Spleen (tissue), 11 donors: ENCODE measurements at regions not wholly inside any gene's neighbourhood (a gene's known extent, or its start where the extent isn't known, plus 50 kb on each side); places are given as distances from the start of the nearest gene placed in this dataset.

Source experiments
- DNase-seq: peaks from one replicate; pipeline ENCODE4 v3.0.0-alpha.2; 2020
- H3K27ac ChIP-seq, 8 donors: fragments of 200-600 bp; sonication (generic) in 7 of 8; 1 replicate in 4 of 8; 2 replicates in 4 of 8; pipeline versions ENCODE4 v1.5.0 to v1.8.0; 2016 to 2021; ENCODE audit warnings: inconsistent platforms in 4 of 8, mild to moderate bottlenecking in 4 of 8, moderate library complexity in 1 of 8
- H3K27me3 ChIP-seq, 7 donors: fragments of 200-600 bp; sonication (generic) in 6 of 7; replicated peaks in 1 of 7; 1 replicate in 4 of 7; 2 replicates in 3 of 7; pipeline versions ENCODE4 v1.5.0 to v1.8.0; 2016 to 2021; ENCODE audit warnings: inconsistent platforms in 3 of 7, mild to moderate bottlenecking in 1 of 7
- H3K36me3 ChIP-seq, 6 donors: fragments of 200-600 bp; sonication (generic) in 5 of 6; 1 replicate in 4 of 6; 2 replicates in 2 of 6; pipeline versions ENCODE4 v1.5.0 to v1.8.0; 2016 to 2021; ENCODE audit warnings: inconsistent platforms in 2 of 6
- H3K4me1 ChIP-seq, 6 donors: fragments of 200-600 bp; sonication (generic) in 5 of 6; 1 replicate in 3 of 6; 2 replicates in 3 of 6; pipeline versions ENCODE4 v1.5.0 to v1.8.0; 2016 to 2021; ENCODE audit warnings: inconsistent platforms in 3 of 6
- H3K4me3 ChIP-seq, 8 donors: fragments of 200-600 bp; sonication (generic) in 7 of 8; 1 replicate in 4 of 8; 2 replicates in 4 of 8; pipeline versions ENCODE4 v1.5.0 to v1.8.0; 2016 to 2021; ENCODE audit warnings: inconsistent platforms in 4 of 8, mild to moderate bottlenecking in 4 of 8, moderate library complexity in 2 of 8
- H3K9me3 ChIP-seq, 8 donors: fragments of 200-600 bp; sonication (generic) in 7 of 8; 1 replicate in 4 of 8; 2 replicates in 4 of 8; pipeline versions ENCODE4 v1.5.0 to v1.8.0; 2016 to 2021; ENCODE audit warnings: inconsistent platforms in 4 of 8
- POLR2A ChIP-seq, 3 donors: fragments of 450-650 bp; IDR thresholded peaks; one replicate each; pipeline ENCODE4 v1.5.1; 2017; ENCODE audit warnings: antibody characterized with exemption in 3 of 3, mild to moderate bottlenecking in 1 of 3
- POLR2AphosphoS5 ChIP-seq, 3 donors: sonication (generic); formaldehyde crosslinking; IDR thresholded peaks; one replicate each; pipeline ENCODE4 v1.5.1; 2017; ENCODE audit warnings: antibody characterized with exemption in 3 of 3
- WGBS, 5 donors: extraction: QIAGEN DNeasy Blood & Tissue Kit in 3 of 5; methylation state at CpG; one replicate each; pipeline versions ENCODE4 v1.1.5 to v1.1.7; 2013 to 2018; 5-methylcytosine and 5-hydroxymethylcytosine counted together
- intact Hi-C: fragments of 100-400 bp; cut with DNase I; formaldehyde crosslinking; loops from one replicate; pipeline ENCODE4 v1.15.0; 2023; ENCODE audit warnings: low total_unique reads
- TF ChIP-seq, protein P1 (sequence below), 11 experiments: fragments of 200-600 bp in 7 of 11; fragments of 450-650 bp in 4 of 11; sonication (generic) in 4 of 11; IDR thresholded peaks in 8 of 11; conservative IDR thresholded peaks in 3 of 11; 1 replicate in 7 of 11; 2 replicates in 4 of 11; pipeline versions ENCODE4 v1.4.0 to v1.8.0; 2016 to 2021; ENCODE audit warnings: antibody characterized with exemption in 11 of 11, inconsistent platforms in 4 of 11, mild to moderate bottlenecking in 1 of 11
- donor health status: healthy with polysubstance abuse.
- donor health status: DM: no; HTN: no; CAD: no; lungs with moderate emphysema.
- donor health status: DM: no; HTN: no; CAD: no.
- donor health status: Bipolar disorder and iron deficiency.
- donor health status: healthy.
- donor health status: DM: no; HTN: no; CAD: no.
- donor health status: DM: yes; HTN: yes; CAD: no.

DNA sequence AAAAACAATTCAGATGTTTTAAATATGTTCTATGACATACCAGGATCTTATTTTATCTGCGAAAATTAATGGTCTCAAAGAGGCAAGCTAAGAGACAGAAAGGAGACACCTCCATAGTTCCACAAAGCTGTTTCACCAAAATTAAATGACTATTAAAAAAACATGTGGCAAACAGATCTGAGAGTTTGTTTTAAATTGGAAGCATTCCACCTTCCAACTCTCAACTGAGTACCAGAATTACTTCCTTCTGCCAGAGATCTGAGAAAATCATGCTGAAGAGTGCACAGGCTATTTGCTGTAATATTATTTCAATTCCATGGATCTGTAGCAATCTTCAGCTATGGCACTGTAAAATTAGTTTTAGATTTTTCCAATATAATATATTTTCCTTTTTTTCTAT lies 669.5 kb upstream of the MARCKS start:
- Histone ChIP-seq H3K27ac (no peak overlapping the region), H3K9me3 (peaks cover 0 to 4% (median under 1%) of the 10 kb centered on the region in 8 donors), H3K27me3 (no peaks in the 10 kb centered on the region), H3K4me1 (no peaks in the 10 kb centered on the region), H3K4me3 (no peak overlapping the region), H3K36me3 (no peaks in the 10 kb centered on the region)
- intact Hi-C loops = no loop called here
- DNase-seq = no peak
- TF ChIP-seq, protein P1, sequence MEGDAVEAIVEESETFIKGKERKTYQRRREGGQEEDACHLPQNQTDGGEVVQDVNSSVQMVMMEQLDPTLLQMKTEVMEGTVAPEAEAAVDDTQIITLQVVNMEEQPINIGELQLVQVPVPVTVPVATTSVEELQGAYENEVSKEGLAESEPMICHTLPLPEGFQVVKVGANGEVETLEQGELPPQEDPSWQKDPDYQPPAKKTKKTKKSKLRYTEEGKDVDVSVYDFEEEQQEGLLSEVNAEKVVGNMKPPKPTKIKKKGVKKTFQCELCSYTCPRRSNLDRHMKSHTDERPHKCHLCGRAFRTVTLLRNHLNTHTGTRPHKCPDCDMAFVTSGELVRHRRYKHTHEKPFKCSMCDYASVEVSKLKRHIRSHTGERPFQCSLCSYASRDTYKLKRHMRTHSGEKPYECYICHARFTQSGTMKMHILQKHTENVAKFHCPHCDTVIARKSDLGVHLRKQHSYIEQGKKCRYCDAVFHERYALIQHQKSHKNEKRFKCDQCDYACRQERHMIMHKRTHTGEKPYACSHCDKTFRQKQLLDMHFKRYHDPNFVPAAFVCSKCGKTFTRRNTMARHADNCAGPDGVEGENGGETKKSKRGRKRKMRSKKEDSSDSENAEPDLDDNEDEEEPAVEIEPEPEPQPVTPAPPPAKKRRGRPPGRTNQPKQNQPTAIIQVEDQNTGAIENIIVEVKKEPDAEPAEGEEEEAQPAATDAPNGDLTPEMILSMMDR (IDR thresholded peaks at IDR 0.05 in 8 of 11, conservative IDR thresholded peaks at IDR 0.05 in 3 of 11) = no peak
- TF ChIP-seq POLR2AphosphoS5 (IDR thresholded peaks at IDR 0.05) (no peak), POLR2A (IDR thresholded peaks at IDR 0.05) (no peak)
- 81 to 96% (median 91%) methylated on average over 1 of the region's 1 CpG for whole genome bisulfite sequencing, 5 donors

DNA sequence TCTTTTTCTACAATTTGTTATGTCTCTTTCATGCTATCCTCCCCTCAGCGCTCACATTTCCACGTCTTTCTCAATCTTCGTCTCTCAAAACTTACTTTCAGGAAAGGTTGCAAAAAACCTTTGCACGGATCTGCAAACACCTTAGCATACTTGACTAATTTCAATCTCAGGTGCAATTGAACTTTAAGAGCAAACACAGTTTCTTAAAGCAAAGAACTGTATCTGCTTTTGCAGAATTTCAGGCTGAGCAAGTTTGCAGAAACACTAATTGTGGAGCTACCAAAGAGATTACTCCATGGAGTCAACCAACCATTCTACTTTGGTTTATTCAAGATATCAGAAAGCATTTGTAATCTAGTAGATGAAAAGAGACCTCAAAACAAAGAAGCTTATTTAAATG lies 668.2 kb upstream of the MARCKS start:
- no peaks in the 10 kb centered on the region for H3K36me3 ChIP-seq
- DNase-seq = no peak
- peaks cover 0 to 15% (median 4%) of the 10 kb centered on the region in 8 donors for H3K9me3 ChIP-seq
- H3K4me3 ChIP-seq = no peak overlapping the region
- intact Hi-C loops = no loop called here
- no peak overlapping the region for H3K27ac ChIP-seq
- TF ChIP-seq POLR2A (IDR thresholded peaks at IDR 0.05) (no peak), POLR2AphosphoS5 (IDR thresholded peaks at IDR 0.05) (no peak)
- TF ChIP-seq, protein P1 (IDR thresholded peaks at IDR 0.05 in 8 of 11, conservative IDR thresholded peaks at IDR 0.05 in 3 of 11) = no peak
- no peaks in the 10 kb centered on the region for H3K27me3 ChIP-seq
- no peaks in the 10 kb centered on the region for H3K4me1 ChIP-seq
- WGBS, 5 donors = 89 to 99% (median 92%) methylated on average over 4 of the region's 4 CpGs

DNA sequence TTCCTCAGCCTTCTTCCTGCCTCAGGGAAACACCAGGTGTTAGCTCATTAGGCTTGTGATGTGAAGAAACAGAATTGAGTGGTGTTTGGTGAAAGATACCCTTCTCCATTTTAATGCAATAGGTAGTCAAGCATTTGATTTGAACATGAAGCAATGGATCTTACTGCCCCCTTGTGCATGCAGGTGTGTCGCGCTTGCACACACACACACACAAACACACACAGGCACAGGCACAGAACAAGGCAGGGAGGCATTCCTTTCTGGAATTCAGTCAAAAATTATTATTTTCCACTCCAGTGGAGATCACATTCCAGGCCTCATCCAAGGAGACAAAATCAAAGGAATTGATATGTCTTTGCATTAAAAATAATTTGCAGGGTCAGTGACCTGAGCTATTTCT lies 667.0 kb upstream of the MARCKS start:
- WGBS, 5 donors = 94 to 98% (median 95%) methylated on average over 2 of the region's 2 CpGs
- no peak for TF ChIP-seq POLR2AphosphoS5 (IDR thresholded peaks at IDR 0.05)
- TF ChIP-seq, protein P1 (IDR thresholded peaks at IDR 0.05 in 8 of 11, conservative IDR thresholded peaks at IDR 0.05 in 3 of 11) = no peak
- no peak for TF ChIP-seq POLR2A (IDR thresholded peaks at IDR 0.05)

DNA sequence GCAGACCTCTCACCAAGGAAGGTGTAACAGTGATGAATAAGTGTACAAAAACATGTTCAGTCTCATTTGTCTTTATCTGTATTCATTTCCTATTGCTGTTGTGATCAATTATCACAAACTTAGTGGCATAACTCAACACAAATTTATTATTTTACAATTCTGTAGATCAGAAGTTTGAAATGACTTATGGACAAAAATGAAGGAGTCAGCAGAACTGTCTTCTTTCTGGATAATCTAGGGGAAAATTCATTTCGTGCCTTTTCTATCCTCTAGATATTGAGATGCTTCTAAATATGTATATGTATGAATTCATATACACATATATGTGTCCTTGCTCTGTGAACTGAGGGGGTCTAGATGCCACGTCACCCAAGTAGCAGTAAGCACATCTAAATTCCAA lies 663.1 kb upstream of the MARCKS start:
- TF ChIP-seq, protein P1 (IDR thresholded peaks at IDR 0.05 in 8 of 11, conservative IDR thresholded peaks at IDR 0.05 in 3 of 11) = no peak
- TF ChIP-seq POLR2AphosphoS5 (IDR thresholded peaks at IDR 0.05) = no peak
- TF ChIP-seq POLR2A (IDR thresholded peaks at IDR 0.05) = no peak
- WGBS, 5 donors = 68 to 90% (median 74%) methylated on average over 2 of the region's 2 CpGs
- no peak for DNase-seq
- intact Hi-C loops = no loop called here
- H3K27ac ChIP-seq = no peak overlapping the region
- H3K36me3 ChIP-seq = no peaks in the 10 kb centered on the region
- peaks cover 0 to 15% (median 4%) of the 10 kb centered on the region in 8 donors for H3K9me3 ChIP-seq
- no peak overlapping the region for H3K4me3 ChIP-seq
- H3K4me1 ChIP-seq = no peaks in the 10 kb centered on the region
- H3K27me3 ChIP-seq = no peaks in the 10 kb centered on the region

More for the DNA sequence above, 667.0 kb upstream of the MARCKS start:
- Histone ChIP-seq H3K27me3 (no peaks in the 10 kb centered on the region), H3K9me3 (peaks cover 0 to 15% (median 4%) of the 10 kb centered on the region in 8 donors), H3K27ac (no peak overlapping the region), H3K36me3 (no peaks in the 10 kb centered on the region), H3K4me1 (no peaks in the 10 kb centered on the region), H3K4me3 (no peak overlapping the region)
- intact Hi-C loops = no loop called here
- DNase-seq = no peak
